ENCODE measurements at regions not wholly inside any gene's neighbourhood (a gene's known extent, or its start where the extent isn't known, plus 50 kb on each side); places are given as distances from the start of the nearest gene placed in this dataset.

GRCh38 chr13:92938486-92939020 lies 288.1 kb upstream of the GPC6 start:
- no peak for DNase-seq

GRCh38 chr13:92941167-92941566 lies 285.4 kb upstream of the GPC6 start:
- DNase-seq, result no peak

GRCh38 chr13:92947770-92948434 lies 278.7 kb upstream of the GPC6 start:
- no peak for DNase-seq

- DNase-seq, result no peak
Measured at GRCh38 chr13:92950771-92951170, 275.8 kb upstream of the GPC6 start.

GRCh38 chr13:92951273-92951890 lies 275.2 kb upstream of the GPC6 start:
- no peak for DNase-seq

GRCh38 chr13:92952161-92952560 lies 274.4 kb upstream of the GPC6 start:
- no peak for DNase-seq

GRCh38 chr13:92954746-92955145 lies 271.9 kb upstream of the GPC6 start:
- DNase-seq, result no peak

GRCh38 chr13:92959790-92960189 lies 266.8 kb upstream of the GPC6 start:
- no peak for DNase-seq

- DNase-seq, result no peak
Measured at GRCh38 chr13:92963029-92963428, 263.6 kb upstream of the GPC6 start.

- DNase-seq, result no peak
Measured at GRCh38 chr13:92966341-92966740, 260.3 kb upstream of the GPC6 start.

- DNase-seq, result no peak
Measured at GRCh38 chr13:92966900-92967299, 259.7 kb upstream of the GPC6 start.

- no peak for DNase-seq
Measured at GRCh38 chr13:92967923-92968322, 258.7 kb upstream of the GPC6 start.

GRCh38 chr13:92972751-92973150 lies 253.9 kb upstream of the GPC6 start:
- DNase-seq, result no peak

- peak; percentile 4 for DNase-seq
Measured at GRCh38 chr13:92974905-92975429, 251.6 kb upstream of the GPC6 start.

- DNase-seq, result no peak
Measured at GRCh38 chr13:92976657-92977056, 249.9 kb upstream of the GPC6 start.

- DNase-seq, result no peak
Measured at GRCh38 chr13:92984151-92984550, 242.5 kb upstream of the GPC6 start.

- DNase-seq, result no peak
Measured at GRCh38 chr13:92989301-92989700, 237.3 kb upstream of the GPC6 start.

- no peak for DNase-seq
Measured at GRCh38 chr13:92991692-92992091, 234.9 kb upstream of the GPC6 start.

GRCh38 chr13:92994056-92994455 lies 232.6 kb upstream of the GPC6 start:
- DNase-seq, result no peak

- DNase-seq, result no peak
Measured at GRCh38 chr13:93001866-93002461, 224.6 kb upstream of the GPC6 start.

- no peak for DNase-seq
Measured at GRCh38 chr13:93003531-93003930, 223.1 kb upstream of the GPC6 start.

GRCh38 chr13:93004919-93005318 lies 221.7 kb upstream of the GPC6 start:
- DNase-seq, result no peak

GRCh38 chr13:93007928-93008327 lies 218.7 kb upstream of the GPC6 start:
- DNase-seq, result no peak

All from activated gamma-delta T cell (primary cell).